ENCODE measurements at regions not wholly inside any gene's neighbourhood (a gene's known extent, or its start where the extent isn't known, plus 50 kb on each side); places are given as distances from the start of the nearest gene placed in this dataset.
"Not testable (repeated sequence)": the region's sequence is repeated elsewhere in the genome, so short reads cannot be mapped to it uniquely, and the experiment has no call there.

- no peak for DNase-seq
Observed at GRCh38 chr10:2214092-2214491, 476.8 kb upstream of the ADARB2 start.

- DNase-seq = no peak
Observed at GRCh38 chr10:2212244-2212834, 475.0 kb upstream of the ADARB2 start.

- no peak for DNase-seq
Observed at GRCh38 chr10:2210088-2210487, 472.8 kb upstream of the ADARB2 start.

- DNase-seq = no peak
Observed at GRCh38 chr10:2208106-2208505, 470.8 kb upstream of the ADARB2 start.

- DNase-seq = no peak
Observed at GRCh38 chr10:2207246-2207922, 470.1 kb upstream of the ADARB2 start.

- DNase-seq = no peak
Observed at GRCh38 chr10:2205406-2205805, 468.1 kb upstream of the ADARB2 start.

GRCh38 chr10:2202401-2202800 lies 465.1 kb upstream of the ADARB2 start:
- no peak for DNase-seq

- no peak for DNase-seq
Observed at GRCh38 chr10:2201534-2202099, 464.3 kb upstream of the ADARB2 start.

- no peak for DNase-seq
Observed at GRCh38 chr10:2197663-2198062, 460.3 kb upstream of the ADARB2 start.

- DNase-seq = no peak
Observed at GRCh38 chr10:2196272-2196671, 458.9 kb upstream of the ADARB2 start.

GRCh38 chr10:2189356-2189755 lies 452.0 kb upstream of the ADARB2 start:
- not testable (repeated sequence) for DNase-seq

GRCh38 chr10:2188371-2188770 lies 451.0 kb upstream of the ADARB2 start:
- DNase-seq = no peak

GRCh38 chr10:2173327-2173726 lies 436.0 kb upstream of the ADARB2 start:
- DNase-seq = no peak

- DNase-seq = no peak
Observed at GRCh38 chr10:2165771-2166460, 428.6 kb upstream of the ADARB2 start.

- no peak for DNase-seq
Observed at GRCh38 chr10:2150288-2150687, 413.0 kb upstream of the ADARB2 start.

- no peak for DNase-seq
Observed at GRCh38 chr10:2145926-2146478, 408.7 kb upstream of the ADARB2 start.

- no peak for DNase-seq
Observed at GRCh38 chr10:2145491-2145890, 408.2 kb upstream of the ADARB2 start.

GRCh38 chr10:2144584-2144983 lies 407.3 kb upstream of the ADARB2 start:
- DNase-seq = no peak

GRCh38 chr10:2143213-2143835 lies 406.0 kb upstream of the ADARB2 start:
- no peak for DNase-seq

- DNase-seq = no peak
Observed at GRCh38 chr10:2139746-2140145, 402.4 kb upstream of the ADARB2 start.

GRCh38 chr10:2137549-2138174 lies 400.3 kb upstream of the ADARB2 start:
- no peak for DNase-seq

- DNase-seq = no peak
Observed at GRCh38 chr10:2130705-2131305, 393.5 kb upstream of the ADARB2 start.

Measured in NCI-H1694 (cell line).